Kidney epithelial cell (primary cell): ENCODE measurements at regions not wholly inside any gene's neighbourhood (a gene's known extent, or its start where the extent isn't known, plus 50 kb on each side); places are given as distances from the start of the nearest gene placed in this dataset.

Experiments
- DNase-seq: peaks from one replicate; pipeline ENCODE4 v3.0.0-alpha.2; 2010; ENCODE audit warnings: low read depth
- H3K27me3 ChIP-seq: 2 replicates; pipeline ENCODE4 v1.6.0; 2011; ENCODE audit warnings: low read length; ENCODE audit not compliant: control insufficient read depth, insufficient read depth
- H3K36me3 ChIP-seq: 2 replicates; pipeline ENCODE4 v1.5.1; 2011; ENCODE audit warnings: low read length; ENCODE audit not compliant: control insufficient read depth, insufficient read depth
- H3K4me3 ChIP-seq: 2 replicates; pipeline ENCODE4 v1.5.1; 2011; ENCODE audit warnings: low read depth, mild to moderate bottlenecking, control low read depth, low read length
- TF ChIP-seq, protein P1 (sequence below): IDR thresholded peaks from 2 replicates; pipeline ENCODE4 v1.5.1; 2011; ENCODE audit warnings: mild to moderate bottlenecking, moderate library complexity, low read length, control low read depth, inconsistent platforms; ENCODE audit not compliant: insufficient read depth, poor library complexity, severe bottlenecking

DNA sequence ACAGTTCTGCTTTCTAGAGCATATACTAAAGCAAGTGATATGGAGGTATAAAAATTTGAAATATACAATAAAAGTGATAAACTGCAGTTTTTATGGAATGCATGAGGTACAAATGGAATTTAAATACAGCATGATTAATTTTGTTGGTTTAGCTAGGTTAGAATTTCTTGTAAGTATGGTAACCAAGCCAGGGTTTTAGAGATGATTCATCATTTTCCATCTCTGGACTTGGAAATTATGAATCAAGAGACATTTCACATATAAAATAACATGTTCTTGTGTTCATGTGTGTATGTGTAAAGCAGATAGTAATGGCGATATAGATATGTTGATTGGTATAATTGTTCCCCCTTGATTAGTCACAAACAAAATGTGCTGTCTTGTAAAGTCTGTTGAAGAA lies 1219.8 kb downstream of the CDH8 start:
- H3K27me3 ChIP-seq: no peaks in the 10 kb centered on the region
- TF ChIP-seq, protein P1, sequence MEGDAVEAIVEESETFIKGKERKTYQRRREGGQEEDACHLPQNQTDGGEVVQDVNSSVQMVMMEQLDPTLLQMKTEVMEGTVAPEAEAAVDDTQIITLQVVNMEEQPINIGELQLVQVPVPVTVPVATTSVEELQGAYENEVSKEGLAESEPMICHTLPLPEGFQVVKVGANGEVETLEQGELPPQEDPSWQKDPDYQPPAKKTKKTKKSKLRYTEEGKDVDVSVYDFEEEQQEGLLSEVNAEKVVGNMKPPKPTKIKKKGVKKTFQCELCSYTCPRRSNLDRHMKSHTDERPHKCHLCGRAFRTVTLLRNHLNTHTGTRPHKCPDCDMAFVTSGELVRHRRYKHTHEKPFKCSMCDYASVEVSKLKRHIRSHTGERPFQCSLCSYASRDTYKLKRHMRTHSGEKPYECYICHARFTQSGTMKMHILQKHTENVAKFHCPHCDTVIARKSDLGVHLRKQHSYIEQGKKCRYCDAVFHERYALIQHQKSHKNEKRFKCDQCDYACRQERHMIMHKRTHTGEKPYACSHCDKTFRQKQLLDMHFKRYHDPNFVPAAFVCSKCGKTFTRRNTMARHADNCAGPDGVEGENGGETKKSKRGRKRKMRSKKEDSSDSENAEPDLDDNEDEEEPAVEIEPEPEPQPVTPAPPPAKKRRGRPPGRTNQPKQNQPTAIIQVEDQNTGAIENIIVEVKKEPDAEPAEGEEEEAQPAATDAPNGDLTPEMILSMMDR: no peak
- no peak for DNase-seq
- H3K36me3 ChIP-seq: no peaks in the 10 kb centered on the region
- no peak overlapping the region for H3K4me3 ChIP-seq

DNA sequence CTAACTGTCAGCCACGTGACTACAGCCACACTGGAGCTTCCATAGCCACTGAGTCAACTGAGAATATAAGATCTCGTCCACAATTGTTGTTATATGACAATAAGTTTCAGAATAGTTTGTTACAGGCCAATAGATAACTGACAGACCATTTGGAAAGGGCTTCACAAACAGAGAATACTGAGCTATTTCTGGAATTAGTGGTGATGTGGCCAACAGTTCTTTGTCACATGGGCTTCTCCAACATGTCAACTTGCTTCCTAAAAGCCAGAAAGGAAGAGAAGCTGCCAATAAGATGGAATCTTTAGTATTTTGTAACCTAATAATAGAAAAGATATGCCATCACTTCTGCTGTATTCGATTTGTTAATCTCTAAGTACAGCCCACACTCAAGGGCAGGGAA lies 1220.4 kb downstream of the CDH8 start:
- H3K27me3 ChIP-seq: no peaks in the 10 kb centered on the region
- TF ChIP-seq, protein P1: no peak
- H3K4me3 ChIP-seq: no peak overlapping the region
- no peaks in the 10 kb centered on the region for H3K36me3 ChIP-seq
- no peak for DNase-seq

DNA sequence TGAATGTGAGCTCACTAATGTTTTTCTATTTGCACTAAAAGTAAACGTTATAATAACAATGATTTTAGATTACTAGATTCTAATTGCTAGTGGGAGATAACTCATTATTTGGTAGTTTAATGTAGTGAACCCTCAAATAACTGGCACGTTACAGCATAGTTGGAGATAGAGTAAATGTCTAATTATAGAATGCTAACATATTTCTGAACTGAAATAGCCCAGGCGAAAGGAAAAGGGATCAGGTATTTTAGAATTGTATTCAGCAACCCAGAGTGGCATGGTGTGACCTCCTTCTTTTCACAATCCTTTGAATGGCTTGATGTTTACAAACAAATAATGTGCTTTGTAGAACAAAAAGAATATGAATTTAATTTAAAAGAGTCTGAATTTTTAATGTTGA lies 1221.2 kb downstream of the CDH8 start:
- TF ChIP-seq, protein P1: no peak
- Histone ChIP-seq H3K4me3 (no peak overlapping the region), H3K27me3 (no peaks in the 10 kb centered on the region), H3K36me3 (no peaks in the 10 kb centered on the region)
- DNase-seq: no peak

DNA sequence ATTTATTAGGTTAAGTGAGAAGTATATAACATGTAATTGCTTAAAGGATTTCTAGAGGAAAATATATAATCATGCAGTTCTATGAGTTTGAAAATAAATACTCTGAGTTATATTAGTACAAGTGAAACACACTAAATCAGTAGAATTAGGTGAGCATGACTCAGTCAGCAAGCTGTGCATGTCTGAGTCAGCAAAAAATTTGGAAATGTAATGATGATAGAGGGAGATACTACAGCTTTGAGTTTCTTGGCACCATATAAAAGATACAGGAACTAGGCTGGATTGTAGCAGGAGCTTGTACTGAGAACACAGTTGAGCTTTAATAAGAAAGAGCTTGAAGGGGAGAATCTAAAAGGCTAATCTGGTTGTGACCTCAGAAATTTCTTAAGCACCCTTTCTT lies 1224.6 kb downstream of the CDH8 start:
- H3K4me3 ChIP-seq: no peak overlapping the region
- TF ChIP-seq, protein P1: no peak
- no peaks in the 10 kb centered on the region for H3K27me3 ChIP-seq
- DNase-seq: no peak
- H3K36me3 ChIP-seq: no peaks in the 10 kb centered on the region

DNA sequence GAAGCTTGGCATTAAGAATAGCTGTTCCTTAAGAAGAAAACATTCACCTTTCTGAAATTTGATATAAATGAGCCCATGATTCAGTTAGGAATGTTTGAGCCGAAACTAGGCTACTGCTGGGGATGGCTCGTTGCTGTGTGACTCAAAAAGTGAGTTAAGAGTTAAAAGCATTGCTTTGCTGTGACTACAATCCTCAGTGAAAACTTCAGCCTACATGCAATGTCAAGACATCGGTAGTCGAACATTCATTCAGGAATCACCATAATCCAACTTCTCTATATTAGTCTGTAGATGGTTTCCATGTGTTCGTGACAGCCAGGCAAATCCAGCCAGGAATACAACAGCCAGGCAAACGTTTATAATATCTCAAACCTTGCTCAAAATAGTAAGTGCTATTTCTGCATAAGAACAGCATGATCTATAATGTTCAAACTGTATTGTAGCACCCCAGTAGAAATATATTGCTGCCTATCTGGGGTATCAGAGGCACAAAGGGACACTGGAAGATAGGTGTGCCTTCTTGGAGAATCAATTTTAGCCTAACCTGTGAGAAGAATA lies 1225.1 kb downstream of the CDH8 start:
- Histone ChIP-seq H3K4me3 (no peak overlapping the region), H3K27me3 (no peaks in the 10 kb centered on the region), H3K36me3 (no peaks in the 10 kb centered on the region)
- TF ChIP-seq, protein P1: no peak
- no peak for DNase-seq

DNA sequence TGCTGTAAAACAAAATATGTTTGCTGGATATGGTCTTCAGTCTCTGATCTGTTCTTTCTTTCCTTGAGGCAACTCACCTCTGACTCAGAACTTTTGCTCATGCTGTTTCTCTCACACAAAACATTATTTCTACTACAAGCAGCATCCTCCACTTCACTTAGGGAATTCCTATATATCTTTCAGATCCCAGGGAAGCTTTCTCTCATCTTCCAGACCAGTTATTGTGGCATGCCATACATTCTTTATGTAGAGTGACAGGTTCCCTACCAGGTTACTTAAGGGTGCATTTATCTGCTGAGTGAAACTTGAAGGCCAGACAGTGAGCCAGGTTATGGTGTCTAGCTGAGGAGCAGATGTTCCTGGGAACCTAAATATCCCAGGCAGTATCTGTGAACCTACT lies 1226.0 kb downstream of the CDH8 start:
- H3K27me3 ChIP-seq: no peaks in the 10 kb centered on the region
- no peaks in the 10 kb centered on the region for H3K36me3 ChIP-seq
- TF ChIP-seq, protein P1: no peak
- no peak overlapping the region for H3K4me3 ChIP-seq
- DNase-seq: no peak
